Urothelium cell line (cell line): ENCODE measurements at regions not wholly inside any gene's neighbourhood (a gene's known extent, or its start where the extent isn't known, plus 50 kb on each side); places are given as distances from the start of the nearest gene placed in this dataset.
"Not testable (repeated sequence)": the region's sequence is repeated elsewhere in the genome, so short reads cannot be mapped to it uniquely, and the experiment has no call there.

Experiments
- DNase-seq: peaks from one replicate; pipeline ENCODE4 v3.0.0; 2011; ENCODE audit warnings: low spot score, mixed read lengths
- FAIRE-seq: peaks from 2 replicates; lab custom pipeline; 2011; peaks lifted over from hg19 to GRCh38; lab: Jason Lieb, UNC

GRCh38 chr5:58161889-58162288 lies 298.0 kb downstream of the PLK2 start:
- FAIRE-seq, DNase-seq: not testable (repeated sequence)

GRCh38 chr5:58156973-58157701 lies 302.7 kb downstream of the PLK2 start:
- DNase-seq (no peak), FAIRE-seq (no peak)

DNA sequence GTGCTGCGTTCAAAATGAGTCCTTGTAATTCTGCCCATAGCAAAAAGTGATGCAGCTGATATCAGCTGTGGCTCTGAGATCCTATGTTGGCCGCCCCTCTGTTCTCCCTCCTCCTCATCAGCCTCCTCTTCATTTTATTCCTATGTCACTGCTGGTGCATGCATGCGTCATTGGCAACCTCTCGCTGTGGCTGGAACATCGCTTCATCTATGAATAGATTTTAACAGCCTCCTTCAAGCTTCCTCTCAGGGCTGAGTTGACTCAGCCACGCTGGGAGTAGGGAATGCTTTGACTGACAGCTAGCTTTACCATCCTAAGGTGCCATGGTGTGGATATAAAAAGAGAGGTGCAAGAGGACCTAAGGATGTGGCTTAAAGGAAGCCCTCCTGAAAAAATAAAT lies 303.5 kb downstream of the PLK2 start:
- FAIRE-seq = no peak
- DNase-seq = peak; percentile 11

GRCh38 chr5:58153255-58153654 lies 306.6 kb downstream of the PLK2 start:
- DNase-seq (no peak), FAIRE-seq (no peak)

DNA sequence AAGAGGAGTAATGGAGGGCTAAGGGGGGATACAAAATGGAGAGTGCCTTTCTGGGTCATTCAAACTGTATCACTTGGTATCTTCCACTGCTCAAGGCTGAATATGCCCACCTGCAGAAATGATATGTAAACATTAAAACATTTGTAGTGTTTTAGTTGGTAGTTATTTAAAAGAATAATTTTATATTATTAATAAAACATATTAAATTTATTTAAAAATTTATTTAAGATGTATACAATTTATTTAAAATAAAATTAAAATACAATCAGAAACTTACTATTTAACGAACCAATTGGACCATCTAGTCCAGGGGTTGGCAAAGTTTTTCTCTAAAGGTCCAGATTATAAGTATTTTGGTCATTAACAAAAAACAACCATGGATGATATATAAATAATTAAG lies 308.5 kb downstream of the PLK2 start:
- FAIRE-seq = no peak
- DNase-seq = no peak

DNA sequence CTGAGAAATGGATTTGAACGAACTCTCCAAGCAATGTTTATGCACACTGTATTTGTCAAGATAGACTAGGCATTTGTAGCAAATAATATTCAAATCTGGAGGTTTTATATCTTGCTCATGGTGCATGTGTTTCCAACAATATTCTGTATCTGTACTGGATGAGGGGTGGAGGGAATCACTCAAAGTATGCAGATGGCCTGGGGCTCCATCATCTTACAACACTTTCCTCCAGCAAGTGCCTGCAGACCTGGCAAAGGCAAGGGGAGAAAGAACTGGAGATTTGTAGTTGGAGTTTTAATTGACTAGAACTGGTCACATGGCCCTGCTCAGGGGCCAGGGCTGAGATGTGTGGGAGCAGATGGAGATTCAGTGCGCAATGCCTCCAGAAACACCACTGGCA lies 309.0 kb downstream of the PLK2 start:
- FAIRE-seq (no peak), DNase-seq (no peak)

GRCh38 chr5:58149746-58150145 lies 310.1 kb downstream of the PLK2 start:
- DNase-seq (peak; percentile 13), FAIRE-seq (no peak)

GRCh38 chr5:58149345-58149744 lies 310.5 kb downstream of the PLK2 start:
- FAIRE-seq (no peak), DNase-seq (no peak)

DNA sequence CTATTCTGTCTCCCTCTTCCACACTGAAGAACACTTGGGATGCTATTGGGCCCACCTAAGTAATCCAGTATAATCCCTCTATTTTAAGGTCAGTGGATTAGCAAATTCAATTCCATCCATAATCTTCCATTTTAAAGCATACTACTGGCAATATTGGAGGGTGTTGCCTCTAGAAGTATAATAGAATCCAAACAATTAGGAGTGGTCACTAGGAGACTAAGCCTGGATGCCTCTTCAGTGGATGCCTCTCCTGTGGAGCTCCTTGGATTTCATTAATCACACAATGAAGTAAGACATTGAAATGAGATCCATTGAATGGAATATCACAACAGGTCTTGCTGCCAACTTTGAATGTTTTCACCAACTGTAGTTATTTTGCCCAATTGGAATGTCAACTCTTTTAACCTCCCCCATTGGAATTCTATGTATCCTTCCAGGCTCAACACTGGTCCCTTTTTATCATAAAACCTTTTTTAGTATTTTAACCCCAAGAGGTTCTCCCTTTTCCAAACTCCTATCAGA lies 311.6 kb downstream of the PLK2 start:
- DNase-seq (no peak), FAIRE-seq (no peak)

GRCh38 chr5:58145397-58145934 lies 314.4 kb downstream of the PLK2 start:
- no peak for FAIRE-seq
- no peak for DNase-seq

DNA sequence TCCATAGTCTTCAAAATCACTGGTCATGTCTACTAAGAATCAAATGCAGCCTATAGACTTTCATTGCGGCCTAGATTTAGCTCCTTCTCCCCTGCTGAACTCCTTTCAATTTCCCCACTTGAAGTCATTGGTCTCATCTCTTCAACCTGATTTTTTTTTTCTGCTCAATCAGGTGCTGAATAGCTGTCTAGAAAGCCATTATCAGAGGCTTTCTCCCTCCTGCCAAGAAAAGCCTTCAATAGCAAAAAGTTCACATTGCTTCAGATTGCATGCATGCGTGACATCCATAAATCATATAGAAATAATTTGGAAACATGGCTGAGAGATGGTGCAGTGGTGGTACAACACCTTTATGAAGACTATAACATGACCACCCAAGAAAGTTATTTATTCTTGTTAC lies 316.2 kb downstream of the PLK2 start:
- DNase-seq (no peak), FAIRE-seq (no peak)

GRCh38 chr5:58143181-58143580 lies 316.7 kb downstream of the PLK2 start:
- FAIRE-seq (no peak), DNase-seq (no peak)

DNA sequence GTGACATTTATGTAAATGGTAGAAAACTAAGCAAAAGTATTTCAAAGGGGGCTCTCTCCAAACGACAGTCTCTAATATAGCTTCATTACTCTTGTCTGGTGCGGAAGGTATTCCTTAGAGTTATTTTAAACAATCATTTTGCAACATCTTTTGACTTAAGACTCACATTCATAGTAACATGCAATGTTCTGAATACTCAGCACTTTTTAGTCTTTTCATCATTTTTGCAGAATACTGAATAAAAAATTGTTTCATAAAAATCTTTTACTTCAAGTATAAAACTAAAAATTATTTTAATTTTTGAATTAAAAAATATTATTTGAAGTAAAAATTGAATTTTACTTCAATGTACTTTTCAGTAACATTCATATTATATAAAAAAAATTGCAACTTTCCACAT lies 321.1 kb downstream of the PLK2 start:
- FAIRE-seq (no peak), DNase-seq (no peak)

- FAIRE-seq (no peak), DNase-seq (no peak)
Observed at GRCh38 chr5:58136406-58136805, 323.5 kb downstream of the PLK2 start.

GRCh38 chr5:58135571-58136335 lies 324.1 kb downstream of the PLK2 start:
- FAIRE-seq (no peak), DNase-seq (peak; percentile 11)

DNA sequence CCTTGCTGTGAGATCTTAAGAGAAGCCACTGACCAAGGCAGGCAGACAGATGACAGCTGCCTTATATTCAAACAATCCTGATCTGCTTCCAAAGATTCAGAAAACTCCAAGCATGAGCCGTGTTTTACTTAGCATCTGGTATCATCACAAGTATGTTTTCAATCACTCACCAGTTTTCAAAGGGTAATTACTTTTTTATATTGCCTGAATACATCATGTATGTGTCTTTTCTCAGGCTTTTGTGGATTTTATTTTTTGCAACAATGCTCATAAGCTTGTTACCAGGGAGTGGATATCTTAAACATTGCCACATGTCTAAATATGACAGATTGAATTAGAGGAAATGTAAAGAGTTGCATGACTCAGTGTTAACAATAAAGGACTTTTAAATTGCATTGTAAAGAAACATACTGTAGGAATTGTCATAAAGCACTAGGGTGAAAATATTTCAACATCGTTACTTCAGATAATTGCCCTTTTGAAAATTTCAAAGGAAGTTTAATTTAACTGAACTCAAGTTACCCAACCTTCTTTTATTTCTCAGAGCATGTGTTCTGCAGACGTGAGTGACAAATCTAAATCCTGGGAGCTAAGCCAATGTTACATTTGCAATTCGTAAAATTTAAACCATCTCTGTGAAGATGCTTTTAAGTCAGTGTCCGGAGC lies 326.1 kb downstream of the PLK2 start:
- FAIRE-seq = no peak
- no peak for DNase-seq

- no peak for FAIRE-seq
- DNase-seq = no peak
Observed at GRCh38 chr5:58133216-58133615, 326.7 kb downstream of the PLK2 start.

DNA sequence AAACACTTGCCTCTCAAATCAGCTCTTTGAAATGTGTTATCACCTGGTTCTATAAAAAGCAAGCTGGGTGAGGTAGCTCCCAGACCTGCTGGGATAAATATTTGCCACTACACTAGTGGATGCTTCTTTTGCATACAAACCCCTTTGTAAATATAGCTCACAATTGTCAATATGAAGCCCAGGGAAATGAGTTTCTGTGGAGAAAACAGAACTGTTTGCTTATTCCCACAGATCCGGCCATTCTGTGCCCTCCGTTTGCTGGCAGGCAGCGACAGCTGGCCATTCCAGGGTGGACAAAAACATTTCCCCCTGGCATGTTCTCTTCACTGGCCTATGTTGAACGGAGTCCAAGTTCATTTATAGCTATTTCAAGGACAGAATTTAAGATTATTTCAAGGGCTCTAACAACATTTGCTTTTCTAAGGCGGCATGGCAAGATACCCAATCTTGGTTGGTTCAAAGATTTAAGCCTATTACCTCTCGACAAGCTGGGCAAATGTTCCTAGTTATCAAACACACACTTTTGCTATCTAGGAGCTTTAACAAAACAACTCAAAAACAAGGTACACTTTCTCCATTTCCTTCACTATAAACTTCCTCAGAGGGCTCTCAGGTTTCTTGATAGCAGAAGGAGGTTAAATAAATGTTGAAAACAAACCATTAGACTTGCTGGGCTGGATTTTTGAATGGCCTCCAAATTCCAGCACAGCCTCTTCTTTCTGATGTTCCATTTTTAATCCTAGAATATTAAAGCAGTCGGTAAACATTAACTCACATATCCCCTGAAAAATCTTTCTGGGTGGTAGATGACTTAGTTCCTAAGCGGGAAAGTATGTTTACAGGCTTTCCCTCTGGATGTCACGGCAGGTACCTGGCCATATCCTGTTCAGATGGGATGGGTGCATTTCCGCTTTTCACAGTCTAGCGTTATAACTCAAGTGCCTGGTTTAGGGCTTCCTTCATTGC lies 332.3 kb downstream of the PLK2 start:
- no peak for DNase-seq
- no peak for FAIRE-seq

DNA sequence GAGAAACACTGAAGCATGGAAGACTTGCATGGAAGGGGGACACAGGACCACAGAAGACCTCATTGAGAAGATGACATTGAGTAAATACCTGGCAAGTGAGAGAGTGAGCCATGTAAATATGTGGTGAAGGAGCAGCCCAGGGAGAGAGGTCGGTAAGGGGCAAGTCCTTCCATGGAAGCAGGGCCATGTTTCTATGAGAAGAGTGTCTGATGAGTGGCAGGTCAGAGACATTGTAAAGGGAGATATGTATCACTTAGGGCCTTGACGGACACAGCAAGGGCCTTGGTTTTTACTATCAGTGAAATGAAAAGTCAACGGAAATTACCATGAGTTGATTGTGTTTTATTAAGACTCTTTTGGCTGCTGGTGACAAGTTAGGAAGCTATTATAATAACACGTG lies 336.4 kb downstream of the PLK2 start:
- no peak for FAIRE-seq

GRCh38 chr5:58122848-58123392 lies 337.0 kb downstream of the PLK2 start:
- no peak for FAIRE-seq
- DNase-seq = no peak

More for the DNA sequence above, 336.4 kb downstream of the PLK2 start:
- no peak for DNase-seq
